Natural killer cell (primary cell): ENCODE measurements at regions not wholly inside any gene's neighbourhood (a gene's known extent, or its start where the extent isn't known, plus 50 kb on each side); places are given as distances from the start of the nearest gene placed in this dataset.

Experiments
- ATAC-seq, 3 donors: fragments of 150-1000 bp in 2 of 3; fragments of 200-7000 bp in 1 of 3; cut with Tn5 transposase; 1 replicate in 1 of 3; 2 replicates in 2 of 3; pipeline ENCODE4 v1.10.0; 2021; ENCODE audit warnings: mild to moderate bottlenecking in 2 of 3, moderate library complexity in 2 of 3
- DNase-seq, 2 donors: peaks; one replicate each; pipeline versions ENCODE4 v3.0.0 to v3.0.0-alpha.2; 2013 to 2021; ENCODE audit warnings: mixed read lengths in 1 of 2
- H3K27ac ChIP-seq: one replicate; pipeline ENCODE4 v1.5.1; 2013; ENCODE audit warnings: mild to moderate bottlenecking, low read length
- H3K27me3 ChIP-seq: one replicate; pipeline ENCODE4 v1.6.1; 2013; ENCODE audit warnings: low read length; ENCODE audit not compliant: control insufficient read depth, insufficient read depth
- H3K36me3 ChIP-seq: one replicate; pipeline ENCODE4 v1.6.1; 2013; ENCODE audit warnings: low read length; ENCODE audit not compliant: control insufficient read depth, insufficient read depth
- H3K4me1 ChIP-seq: one replicate; pipeline ENCODE4 v1.6.1; 2013; ENCODE audit warnings: low read length; ENCODE audit not compliant: control insufficient read depth, insufficient read depth
- H3K4me3 ChIP-seq: one replicate; pipeline ENCODE4 v1.5.1; 2013; ENCODE audit warnings: low read length
- H3K9me3 ChIP-seq: one replicate; pipeline ENCODE4 v1.6.1; 2013; ENCODE audit warnings: low read length; ENCODE audit not compliant: control insufficient read depth, insufficient read depth
- H3K27ac Mint-ChIP-seq, 2 donors: one replicate each; pipeline ENCODE4 v1.8.0; 2022; ENCODE audit warnings: mild to moderate bottlenecking in 2 of 2, mixed read lengths in 2 of 2, moderate library complexity in 1 of 2
- H3K27me3 Mint-ChIP-seq, 2 donors: one replicate each; pipeline ENCODE4 v1.8.0; 2022; ENCODE audit warnings: low read depth in 2 of 2, mixed read lengths in 2 of 2
- H3K36me3 Mint-ChIP-seq: one replicate; pipeline ENCODE4 v1.8.0; 2022; ENCODE audit warnings: mixed read lengths
- H3K4me1 Mint-ChIP-seq, 2 donors: one replicate each; pipeline ENCODE4 v1.8.0; 2022; ENCODE audit warnings: mixed read lengths in 2 of 2
- H3K4me3 Mint-ChIP-seq: one replicate; pipeline ENCODE4 v1.8.0; 2022; ENCODE audit warnings: mild to moderate bottlenecking, moderate library complexity, mixed read lengths
- H3K9me3 Mint-ChIP-seq, 2 donors: one replicate each; pipeline ENCODE4 v1.8.0; 2022; ENCODE audit warnings: mixed read lengths in 2 of 2
- WGBS: methylation state at CpG from one replicate; pipeline ENCODE4 v1.1.7; 2013; ENCODE audit warnings: missing lambda C conversion rate; ENCODE audit not compliant: insufficient coverage; 5-methylcytosine and 5-hydroxymethylcytosine counted together
- intact Hi-C: fragments of 100-400 bp; cut with micrococcal nuclease; formaldehyde crosslinking; loops from one replicate; pipeline ENCODE4 v1.14.2; 2022
- TF ChIP-seq, protein P1 (sequence below): fragments of 200-600 bp; IDR thresholded peaks from one replicate; pipeline ENCODE4 v1.8.0; 2022; ENCODE audit warnings: antibody characterized with exemption

DNA sequence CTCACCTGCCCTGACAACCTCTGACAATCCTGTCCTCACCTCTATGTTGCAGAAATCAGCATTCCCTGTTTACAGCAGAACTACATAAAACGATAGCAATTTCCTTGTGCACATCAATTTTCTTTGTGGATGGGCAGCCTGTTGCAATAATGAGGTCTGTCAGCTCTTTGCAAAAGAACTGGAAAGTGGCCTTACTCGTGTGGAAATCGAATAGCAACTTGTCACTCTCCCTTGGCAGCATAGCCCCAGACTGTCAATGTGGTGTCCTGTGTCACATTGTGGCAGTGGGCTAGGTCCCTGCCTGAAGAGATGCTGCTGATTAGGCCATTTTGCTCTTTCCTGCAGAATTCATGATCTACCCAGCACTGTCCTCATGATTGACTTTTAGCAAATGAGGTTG lies 531.9 kb downstream of the CCDC85A start:
- TF ChIP-seq, protein P1, sequence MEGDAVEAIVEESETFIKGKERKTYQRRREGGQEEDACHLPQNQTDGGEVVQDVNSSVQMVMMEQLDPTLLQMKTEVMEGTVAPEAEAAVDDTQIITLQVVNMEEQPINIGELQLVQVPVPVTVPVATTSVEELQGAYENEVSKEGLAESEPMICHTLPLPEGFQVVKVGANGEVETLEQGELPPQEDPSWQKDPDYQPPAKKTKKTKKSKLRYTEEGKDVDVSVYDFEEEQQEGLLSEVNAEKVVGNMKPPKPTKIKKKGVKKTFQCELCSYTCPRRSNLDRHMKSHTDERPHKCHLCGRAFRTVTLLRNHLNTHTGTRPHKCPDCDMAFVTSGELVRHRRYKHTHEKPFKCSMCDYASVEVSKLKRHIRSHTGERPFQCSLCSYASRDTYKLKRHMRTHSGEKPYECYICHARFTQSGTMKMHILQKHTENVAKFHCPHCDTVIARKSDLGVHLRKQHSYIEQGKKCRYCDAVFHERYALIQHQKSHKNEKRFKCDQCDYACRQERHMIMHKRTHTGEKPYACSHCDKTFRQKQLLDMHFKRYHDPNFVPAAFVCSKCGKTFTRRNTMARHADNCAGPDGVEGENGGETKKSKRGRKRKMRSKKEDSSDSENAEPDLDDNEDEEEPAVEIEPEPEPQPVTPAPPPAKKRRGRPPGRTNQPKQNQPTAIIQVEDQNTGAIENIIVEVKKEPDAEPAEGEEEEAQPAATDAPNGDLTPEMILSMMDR = no peak
- Mint-ChIP-seq H3K4me1 (no peaks in the 10 kb centered on the region), H3K36me3 (peaks cover 10% of the 10 kb centered on the region), H3K27me3 (no peaks in the 10 kb centered on the region), H3K4me3 (no peak overlapping the region), H3K9me3 (peaks cover 12 to 13% of the 10 kb centered on the region in 2 donors), H3K27ac (no peak overlapping the region)
- H3K4me3 ChIP-seq = no peak overlapping the region
- 71% methylated on average over 3 of the region's 3 CpGs for WGBS
- no peaks in the 10 kb centered on the region for H3K27me3 ChIP-seq
- ATAC-seq (no peak), DNase-seq (no peak)
- no peaks in the 10 kb centered on the region for H3K36me3 ChIP-seq
- H3K27ac ChIP-seq = no peak overlapping the region
- intact Hi-C loops = no loop called here
- H3K4me1 ChIP-seq = no peaks in the 10 kb centered on the region
- H3K9me3 ChIP-seq = peaks cover 3% of the 10 kb centered on the region

DNA sequence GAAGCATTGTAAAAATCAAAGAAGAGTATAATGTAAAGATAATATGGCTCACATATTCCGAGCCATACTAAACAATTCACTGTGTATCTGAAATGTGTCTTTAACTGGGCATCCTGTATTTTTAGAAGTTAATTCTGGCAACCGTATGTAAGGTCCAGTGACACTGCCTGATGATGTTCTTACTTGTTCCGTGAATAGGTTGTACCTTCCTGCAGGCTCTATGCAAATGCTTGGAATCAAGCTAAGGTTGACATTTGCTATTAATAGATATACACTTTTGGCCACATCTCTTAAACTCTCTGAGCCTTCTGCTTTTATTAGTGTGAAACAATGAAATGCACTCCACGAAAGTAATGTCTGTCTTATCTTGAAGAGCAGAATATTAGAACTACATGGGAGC lies 534.6 kb downstream of the CCDC85A start:
- Histone ChIP-seq H3K9me3 (peaks cover 6% of the 10 kb centered on the region), H3K27me3 (no peaks in the 10 kb centered on the region), H3K27ac (no peak overlapping the region), H3K4me3 (no peak overlapping the region), H3K36me3 (no peaks in the 10 kb centered on the region), H3K4me1 (no peaks in the 10 kb centered on the region)
- no peak for DNase-seq
- no peak for ATAC-seq
- Mint-ChIP-seq H3K4me1 (no peaks in the 10 kb centered on the region), H3K36me3 (no peaks in the 10 kb centered on the region), H3K4me3 (no peak overlapping the region), H3K9me3 (peaks cover 12 to 15% of the 10 kb centered on the region in 2 donors), H3K27ac (no peak overlapping the region), H3K27me3 (no peaks in the 10 kb centered on the region)
- intact Hi-C loops = no loop called here
- TF ChIP-seq, protein P1 = no peak
- WGBS = 87% methylated on average over 3 of the region's 4 CpGs

DNA sequence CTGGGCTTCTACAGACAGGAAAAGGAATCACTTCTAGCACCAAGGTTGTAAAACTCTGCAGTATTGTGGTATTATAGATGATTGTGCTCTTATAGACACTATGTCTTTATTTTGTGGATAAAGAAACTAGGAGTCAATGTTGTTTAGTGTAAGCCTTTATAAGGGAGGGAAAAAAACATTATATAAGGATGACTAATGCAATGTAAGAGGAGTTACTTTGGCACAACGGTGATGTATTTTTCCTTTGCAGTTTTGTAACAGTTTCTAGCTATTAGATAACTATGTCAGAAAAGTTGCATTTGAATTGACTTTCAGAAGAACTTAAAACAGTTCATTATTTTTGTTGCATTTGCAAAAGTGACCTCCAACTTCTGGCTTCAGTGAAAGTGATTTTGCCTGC lies 545.4 kb downstream of the CCDC85A start:
- Mint-ChIP-seq H3K27ac (no peak overlapping the region), H3K4me1 (no peaks in the 10 kb centered on the region), H3K36me3 (no peaks in the 10 kb centered on the region), H3K9me3 (peaks cover 14 to 26% of the 10 kb centered on the region in 2 donors), H3K27me3 (no peaks in the 10 kb centered on the region), H3K4me3 (no peak overlapping the region)
- intact Hi-C loops = no loop called here
- Histone ChIP-seq H3K36me3 (no peaks in the 10 kb centered on the region), H3K9me3 (no peaks in the 10 kb centered on the region), H3K27me3 (no peaks in the 10 kb centered on the region), H3K27ac (no peak overlapping the region), H3K4me1 (no peaks in the 10 kb centered on the region), H3K4me3 (no peak overlapping the region)
- 83% methylated on average over 1 of the region's 1 CpG for WGBS
- DNase-seq (no peak), ATAC-seq (no peak)
- TF ChIP-seq, protein P1 = no peak

DNA sequence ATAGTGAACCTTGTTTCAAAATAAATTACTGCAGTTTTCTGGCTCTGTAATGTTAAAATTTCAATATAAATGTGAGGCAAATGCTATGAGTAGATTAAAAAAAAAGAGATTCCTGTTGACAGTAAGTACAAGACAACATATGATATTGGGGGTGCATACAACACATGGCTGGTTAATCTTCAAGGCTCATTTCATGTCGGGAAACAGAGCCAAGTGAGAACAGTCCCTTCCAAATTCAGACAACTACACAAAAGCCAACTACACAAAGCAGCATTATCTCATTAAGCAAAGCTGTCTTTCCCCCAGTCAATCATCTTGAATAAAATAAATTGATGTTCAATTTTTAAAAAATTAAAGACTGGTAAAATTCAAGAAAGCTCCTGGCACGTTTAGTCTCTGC lies 549.2 kb downstream of the CCDC85A start:
- Mint-ChIP-seq H3K27me3 (no peaks in the 10 kb centered on the region), H3K4me1 (no peaks in the 10 kb centered on the region), H3K4me3 (no peak overlapping the region), H3K27ac (no peak overlapping the region), H3K36me3 (no peaks in the 10 kb centered on the region), H3K9me3 (peaks cover 18 to 24% of the 10 kb centered on the region in 2 donors)
- no peaks in the 10 kb centered on the region for H3K9me3 ChIP-seq
- no peak overlapping the region for H3K27ac ChIP-seq
- WGBS = 80% methylated on average over 2 of the region's 2 CpGs
- intact Hi-C loops = no loop called here
- TF ChIP-seq, protein P1 = no peak
- H3K36me3 ChIP-seq = no peaks in the 10 kb centered on the region
- no peak for ATAC-seq
- DNase-seq = no peak
- no peak overlapping the region for H3K4me3 ChIP-seq
- no peaks in the 10 kb centered on the region for H3K4me1 ChIP-seq
- H3K27me3 ChIP-seq = no peaks in the 10 kb centered on the region
